HepG2 (cell line): ENCODE measurements at regions not wholly inside any gene's neighbourhood (a gene's known extent, or its start where the extent isn't known, plus 50 kb on each side); places are given as distances from the start of the nearest gene placed in this dataset.

ENCODE experiments used
- HNRNPH1 ChIP-seq: fragments of 200-400 bp; formaldehyde crosslinking; optimal IDR thresholded peaks from 2 replicates; pipeline ENCODE3; 2017; ENCODE audit warnings: mild to moderate bottlenecking, low read depth, low read length
- JUND ChIP-seq: sonication (generic); formaldehyde crosslinking; IDR thresholded peaks from 2 replicates; pipeline ENCODE4 v1.8.0; 2022; ENCODE audit warnings: mild to moderate bottlenecking, missing genetic modification reagents
- POLR2A ChIP-seq, 2 experiments: IDR thresholded peaks; 2 replicates each; pipeline ENCODE4 v1.6.1; 2011; ENCODE audit warnings: low read depth in 2 of 2, low read length in 2 of 2, mild to moderate bottlenecking in 1 of 2, moderate library complexity in 1 of 2; ENCODE audit not compliant: insufficient read depth in 1 of 2
- POLR2AphosphoS5 ChIP-seq: IDR thresholded peaks from 2 replicates; pipeline ENCODE4 v1.6.1; 2012; ENCODE audit warnings: low read depth, low read length
- SRSF1 ChIP-seq: fragments of 200-400 bp; formaldehyde crosslinking; optimal IDR thresholded peaks from 2 replicates; pipeline ENCODE3; 2017; ENCODE audit warnings: mild to moderate bottlenecking, low read depth, low read length, moderate library complexity
- ZNF317 ChIP-seq: sonication (generic); formaldehyde crosslinking; IDR thresholded peaks from 2 replicates; pipeline ENCODE4 v1.5.0; 2020; ENCODE audit warnings: mild to moderate bottlenecking, missing genetic modification reagents
- ZNF672 ChIP-seq: sonication (generic); formaldehyde crosslinking; IDR thresholded peaks from 2 replicates; pipeline ENCODE4 v1.8.1; 2022; ENCODE audit warnings: missing genetic modification reagents
- ZNF790 ChIP-seq: sonication (generic); formaldehyde crosslinking; IDR thresholded peaks from 2 replicates; pipeline ENCODE4 v1.8.0; 2022; ENCODE audit warnings: missing genetic modification reagents, mild to moderate bottlenecking, borderline replicate concordance
- TF ChIP-seq, protein P1 (sequence below): sonication (generic); formaldehyde crosslinking; IDR thresholded peaks from 2 replicates; pipeline ENCODE4 v1.5.0; 2020; ENCODE audit warnings: mild to moderate bottlenecking, missing genetic modification reagents, moderate library complexity
- TF ChIP-seq, protein P2 (sequence below): sonication (generic); formaldehyde crosslinking; conservative IDR thresholded peaks from 2 replicates; pipeline ENCODE4 v1.4.0; 2020; ENCODE audit warnings: missing genetic modification reagents
- TF ChIP-seq, protein P3 (sequence below): sonication (generic); formaldehyde crosslinking; IDR thresholded peaks from 2 replicates; pipeline ENCODE4 v1.4.0; 2020; ENCODE audit warnings: missing genetic modification reagents, borderline replicate concordance

DNA sequence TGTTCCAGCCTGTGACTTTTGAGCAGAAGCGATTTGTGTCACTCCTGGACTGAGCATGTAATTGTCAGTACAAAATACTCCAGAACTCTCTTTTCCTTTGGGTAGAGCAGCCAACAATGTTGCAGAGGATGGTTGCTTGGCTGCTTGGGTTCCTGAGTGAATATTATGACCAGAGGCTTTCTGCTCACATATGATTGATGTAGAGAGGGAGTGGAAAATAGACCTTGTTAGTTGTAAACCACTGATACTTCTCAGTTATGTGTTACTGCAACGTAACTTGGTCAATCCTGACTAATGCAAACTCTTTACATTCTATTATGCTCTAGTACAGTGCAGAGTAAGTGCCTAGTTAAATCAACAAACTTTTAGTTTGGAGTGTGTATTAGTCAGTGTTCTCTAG lies 322.6 kb upstream of the KCNH8 start:
- TF ChIP-seq HNRNPH1 (no peak), SRSF1 (no peak), POLR2A (IDR thresholded peaks at IDR 0.05; ENCODE audit: insufficient read depth in 1 of 2, low read depth in 2 of 2, low read length in 2 of 2) (no peak), ZNF672 (no peak), ZNF317 (no peak), POLR2AphosphoS5 (no peak), ZNF790 (CRISPR knock-in tag) (no peak), JUND (CRISPR knock-in tag) (no peak)
- TF ChIP-seq, protein P1, sequence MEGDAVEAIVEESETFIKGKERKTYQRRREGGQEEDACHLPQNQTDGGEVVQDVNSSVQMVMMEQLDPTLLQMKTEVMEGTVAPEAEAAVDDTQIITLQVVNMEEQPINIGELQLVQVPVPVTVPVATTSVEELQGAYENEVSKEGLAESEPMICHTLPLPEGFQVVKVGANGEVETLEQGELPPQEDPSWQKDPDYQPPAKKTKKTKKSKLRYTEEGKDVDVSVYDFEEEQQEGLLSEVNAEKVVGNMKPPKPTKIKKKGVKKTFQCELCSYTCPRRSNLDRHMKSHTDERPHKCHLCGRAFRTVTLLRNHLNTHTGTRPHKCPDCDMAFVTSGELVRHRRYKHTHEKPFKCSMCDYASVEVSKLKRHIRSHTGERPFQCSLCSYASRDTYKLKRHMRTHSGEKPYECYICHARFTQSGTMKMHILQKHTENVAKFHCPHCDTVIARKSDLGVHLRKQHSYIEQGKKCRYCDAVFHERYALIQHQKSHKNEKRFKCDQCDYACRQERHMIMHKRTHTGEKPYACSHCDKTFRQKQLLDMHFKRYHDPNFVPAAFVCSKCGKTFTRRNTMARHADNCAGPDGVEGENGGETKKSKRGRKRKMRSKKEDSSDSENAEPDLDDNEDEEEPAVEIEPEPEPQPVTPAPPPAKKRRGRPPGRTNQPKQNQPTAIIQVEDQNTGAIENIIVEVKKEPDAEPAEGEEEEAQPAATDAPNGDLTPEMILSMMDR = no peak
- TF ChIP-seq, protein P2, sequence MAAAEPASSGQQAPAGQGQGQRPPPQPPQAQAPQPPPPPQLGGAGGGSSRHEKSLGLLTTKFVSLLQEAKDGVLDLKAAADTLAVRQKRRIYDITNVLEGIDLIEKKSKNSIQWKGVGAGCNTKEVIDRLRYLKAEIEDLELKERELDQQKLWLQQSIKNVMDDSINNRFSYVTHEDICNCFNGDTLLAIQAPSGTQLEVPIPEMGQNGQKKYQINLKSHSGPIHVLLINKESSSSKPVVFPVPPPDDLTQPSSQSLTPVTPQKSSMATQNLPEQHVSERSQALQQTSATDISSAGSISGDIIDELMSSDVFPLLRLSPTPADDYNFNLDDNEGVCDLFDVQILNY = no peak
- TF ChIP-seq, protein P3, sequence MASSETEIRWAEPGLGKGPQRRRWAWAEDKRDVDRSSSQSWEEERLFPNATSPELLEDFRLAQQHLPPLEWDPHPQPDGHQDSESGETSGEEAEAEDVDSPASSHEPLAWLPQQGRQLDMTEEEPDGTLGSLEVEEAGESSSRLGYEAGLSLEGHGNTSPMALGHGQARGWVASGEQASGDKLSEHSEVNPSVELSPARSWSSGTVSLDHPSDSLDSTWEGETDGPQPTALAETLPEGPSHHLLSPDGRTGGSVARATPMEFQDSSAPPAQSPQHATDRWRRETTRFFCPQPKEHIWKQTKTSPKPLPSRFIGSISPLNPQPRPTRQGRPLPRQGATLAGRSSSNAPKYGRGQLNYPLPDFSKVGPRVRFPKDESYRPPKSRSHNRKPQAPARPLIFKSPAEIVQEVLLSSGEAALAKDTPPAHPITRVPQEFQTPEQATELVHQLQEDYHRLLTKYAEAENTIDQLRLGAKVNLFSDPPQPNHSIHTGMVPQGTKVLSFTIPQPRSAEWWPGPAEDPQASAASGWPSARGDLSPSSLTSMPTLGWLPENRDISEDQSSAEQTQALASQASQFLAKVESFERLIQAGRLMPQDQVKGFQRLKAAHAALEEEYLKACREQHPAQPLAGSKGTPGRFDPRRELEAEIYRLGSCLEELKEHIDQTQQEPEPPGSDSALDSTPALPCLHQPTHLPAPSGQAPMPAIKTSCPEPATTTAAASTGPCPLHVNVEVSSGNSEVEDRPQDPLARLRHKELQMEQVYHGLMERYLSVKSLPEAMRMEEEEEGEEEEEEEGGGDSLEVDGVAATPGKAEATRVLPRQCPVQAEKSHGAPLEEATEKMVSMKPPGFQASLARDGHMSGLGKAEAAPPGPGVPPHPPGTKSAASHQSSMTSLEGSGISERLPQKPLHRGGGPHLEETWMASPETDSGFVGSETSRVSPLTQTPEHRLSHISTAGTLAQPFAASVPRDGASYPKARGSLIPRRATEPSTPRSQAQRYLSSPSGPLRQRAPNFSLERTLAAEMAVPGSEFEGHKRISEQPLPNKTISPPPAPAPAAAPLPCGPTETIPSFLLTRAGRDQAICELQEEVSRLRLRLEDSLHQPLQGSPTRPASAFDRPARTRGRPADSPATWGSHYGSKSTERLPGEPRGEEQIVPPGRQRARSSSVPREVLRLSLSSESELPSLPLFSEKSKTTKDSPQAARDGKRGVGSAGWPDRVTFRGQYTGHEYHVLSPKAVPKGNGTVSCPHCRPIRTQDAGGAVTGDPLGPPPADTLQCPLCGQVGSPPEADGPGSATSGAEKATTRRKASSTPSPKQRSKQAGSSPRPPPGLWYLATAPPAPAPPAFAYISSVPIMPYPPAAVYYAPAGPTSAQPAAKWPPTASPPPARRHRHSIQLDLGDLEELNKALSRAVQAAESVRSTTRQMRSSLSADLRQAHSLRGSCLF (CRISPR knock-in tag) = no peak
